H1 (cell line): ENCODE measurements at regions not wholly inside any gene's neighbourhood (a gene's known extent, or its start where the extent isn't known, plus 50 kb on each side); places are given as distances from the start of the nearest gene placed in this dataset.

Experiments used
- CTCF ChIA-PET: fragments of 300-600 bp; sonication (Branson Sonifier 250); formaldehyde crosslinking; loops from one replicate; lab custom pipeline; 2021; ENCODE audit not compliant: partially characterized antibody; lab: Charles Lee
- POLR2A ChIA-PET: fragments of 300-600 bp; sonication (Branson Sonifier 250); formaldehyde crosslinking; loops from one replicate; lab custom pipeline; 2021; ENCODE audit warnings: inconsistent platforms; ENCODE audit not compliant: partially characterized antibody; lab: Charles Lee
- DNase-seq, 2 experiments: peaks; one replicate each; pipeline versions ENCODE4 v3.0.0 to v3.0.0-alpha.2; 2010 to 2022; ENCODE audit warnings: low spot score in 2 of 2, low read depth in 1 of 2, mixed read lengths in 1 of 2
- FAIRE-seq: peaks from 2 replicates; lab custom pipeline; 2011; peaks lifted over from hg19 to GRCh38; lab: Jason Lieb, UNC
- H2AFZ ChIP-seq: 2 replicates; pipeline ENCODE4 v1.8.1; 2012; ENCODE audit warnings: low read length, inconsistent platforms
- H2AK5ac ChIP-seq: 2 replicates; pipeline ENCODE4 v1.6.1; 2013; ENCODE audit warnings: low read depth, low read length
- H2BK120ac ChIP-seq: replicated peaks from 2 replicates; pipeline ENCODE3; 2013; ENCODE audit warnings: low read depth, low read length, inconsistent platforms
- H2BK12ac ChIP-seq: 2 replicates; pipeline ENCODE4 v1.6.1; 2013; ENCODE audit warnings: low read depth, low read length
- H2BK15ac ChIP-seq: 2 replicates; pipeline ENCODE4 v1.6.1; 2013; ENCODE audit warnings: low read length
- H2BK20ac ChIP-seq: 2 replicates; pipeline ENCODE4 v1.6.1; 2013; ENCODE audit warnings: low read length
- H2BK5ac ChIP-seq: 2 replicates; pipeline ENCODE4 v1.6.1; 2013; ENCODE audit warnings: low read depth, low read length
- H3K14ac ChIP-seq: 2 replicates; pipeline ENCODE4 v1.6.1; 2013; ENCODE audit warnings: inconsistent platforms; ENCODE audit not compliant: insufficient read length
- H3K18ac ChIP-seq: 2 replicates; pipeline ENCODE4 v1.6.1; 2013; ENCODE audit warnings: low read length; ENCODE audit errors: extremely low read depth
- H3K23ac ChIP-seq: 2 replicates; pipeline ENCODE4 v1.6.1; 2013; ENCODE audit warnings: inconsistent platforms; ENCODE audit not compliant: insufficient read length
- H3K23me2 ChIP-seq: 2 replicates; pipeline ENCODE4 v1.6.1; 2013; ENCODE audit warnings: low read depth, low read length
- H3K27ac ChIP-seq: 2 replicates; pipeline ENCODE4 v1.6.1; 2011; ENCODE audit warnings: low read depth, low read length, inconsistent platforms
- H3K27me3 ChIP-seq, 4 experiments: replicated peaks in 1 of 4; 1 replicate in 1 of 4; 2 replicates in 3 of 4; pipeline versions ENCODE4 v1.6.1 to v1.8.1; 2011 to 2013; ENCODE audit warnings: low read length in 3 of 4, mild to moderate bottlenecking in 3 of 4, inconsistent platforms in 2 of 4, mixed read lengths in 2 of 4, moderate library complexity in 1 of 4; ENCODE audit not compliant: control insufficient read depth in 3 of 4, insufficient read depth in 3 of 4; ENCODE audit errors: extremely low read depth in 1 of 4
- H3K36me3 ChIP-seq, 4 experiments: 2 replicates each; pipeline versions ENCODE4 v1.6.1 to v1.8.1; 2011 to 2013; ENCODE audit warnings: mild to moderate bottlenecking in 4 of 4, low read length in 3 of 4, moderate library complexity in 2 of 4, control low read depth in 1 of 4, inconsistent platforms in 1 of 4; ENCODE audit not compliant: insufficient read depth in 4 of 4, control insufficient read depth in 2 of 4
- H3K4ac ChIP-seq: replicated peaks from 2 replicates; pipeline ENCODE3; 2013; ENCODE audit warnings: low read length, low read depth, mixed read lengths, inconsistent platforms; ENCODE audit not compliant: insufficient read length
- H3K4me1 ChIP-seq, 4 experiments: replicated peaks in 1 of 4; 1 replicate in 1 of 4; 2 replicates in 3 of 4; pipeline versions ENCODE4 v1.6.1 to v1.8.1; 2011 to 2013; ENCODE audit warnings: low read length in 3 of 4, inconsistent platforms in 2 of 4, mixed read lengths in 1 of 4; ENCODE audit not compliant: insufficient read depth in 4 of 4, control insufficient read depth in 3 of 4
- H3K4me2 ChIP-seq, 2 experiments: 2 replicates each; pipeline versions ENCODE4 v1.6.1 to v1.8.1; 2011 to 2013; ENCODE audit warnings: low read depth in 2 of 2, low read length in 2 of 2, control low read depth in 1 of 2, inconsistent platforms in 1 of 2, mild to moderate bottlenecking in 1 of 2; ENCODE audit not compliant: insufficient read depth in 1 of 2
- H3K4me3 ChIP-seq, 4 experiments: fragments of 200-600, 300-600 bp in 1 of 4; sonication (generic), shearing (Covaris generic), sonication (Bioruptor Twin) in 1 of 4; 2 replicates each; pipeline versions ENCODE4 v1.5.1 to v1.8.1; 2011 to 2016; ENCODE audit warnings: low read length in 4 of 4, low read depth in 3 of 4, control low read depth in 2 of 4, inconsistent platforms in 2 of 4, mild to moderate bottlenecking in 2 of 4, mixed read lengths in 1 of 4, moderate library complexity in 1 of 4; ENCODE audit not compliant: insufficient read depth in 2 of 4; ENCODE audit errors: extremely low read depth in 1 of 4
- H3K56ac ChIP-seq: replicated peaks from 2 replicates; pipeline ENCODE3; 2013; ENCODE audit warnings: low read depth, mild to moderate bottlenecking, mixed read lengths, low read length, inconsistent platforms; ENCODE audit not compliant: insufficient read length
- H3K79me1 ChIP-seq: 2 replicates; pipeline ENCODE4 v1.6.1; 2013; ENCODE audit warnings: low read depth, low read length, control low read depth
- H3K79me2 ChIP-seq, 2 experiments: 2 replicates each; pipeline versions ENCODE4 v1.6.1 to v1.8.1; 2012 to 2013; ENCODE audit warnings: low read length in 2 of 2, mild to moderate bottlenecking in 2 of 2, inconsistent platforms in 1 of 2; ENCODE audit not compliant: insufficient read depth in 2 of 2, control insufficient read depth in 1 of 2
- H3K9ac ChIP-seq, 4 experiments: replicated peaks in 1 of 4; 1 replicate in 1 of 4; 2 replicates in 3 of 4; pipeline versions ENCODE4 v1.6.1 to v1.8.1; 2011 to 2013; ENCODE audit warnings: low read depth in 3 of 4, low read length in 3 of 4, control low read depth in 2 of 4, mild to moderate bottlenecking in 2 of 4, moderate library complexity in 2 of 4, inconsistent platforms in 1 of 4; ENCODE audit errors: extremely low read depth in 1 of 4
- H3K9me3 ChIP-seq, 2 experiments: 2 replicates each; pipeline versions ENCODE4 v1.6.1 to v1.8.1; 2012 to 2013; ENCODE audit warnings: mild to moderate bottlenecking in 2 of 2, moderate library complexity in 2 of 2, control low read depth in 1 of 2, inconsistent platforms in 1 of 2, low read depth in 1 of 2, low read length in 1 of 2, mixed read lengths in 1 of 2; ENCODE audit not compliant: insufficient read depth in 2 of 2
- H4K20me1 ChIP-seq, 2 experiments: replicated peaks in 1 of 2; 2 replicates each; pipeline versions ENCODE3 to v1.8.1; 2011 to 2013; ENCODE audit warnings: inconsistent platforms in 2 of 2, low read length in 2 of 2, mild to moderate bottlenecking in 1 of 2; ENCODE audit not compliant: insufficient read depth in 2 of 2, control insufficient read depth in 1 of 2
- H4K5ac ChIP-seq: 2 replicates; pipeline ENCODE4 v1.6.1; 2013; ENCODE audit warnings: low read length, low read depth, mixed read lengths, inconsistent platforms; ENCODE audit not compliant: insufficient read length
- H4K8ac ChIP-seq: 2 replicates; pipeline ENCODE4 v1.8.0; 2013; ENCODE audit warnings: mild to moderate bottlenecking, moderate library complexity, low read length, inconsistent platforms; ENCODE audit not compliant: insufficient read depth; ENCODE audit errors: extremely low read depth
- H4K91ac ChIP-seq: replicated peaks from 2 replicates; pipeline ENCODE3; 2013; ENCODE audit warnings: low read length, mixed read lengths, inconsistent platforms; ENCODE audit not compliant: insufficient read length
- ATF3 ChIP-seq: IDR thresholded peaks from 2 replicates; pipeline ENCODE4 v1.6.1; 2011; ENCODE audit warnings: low read depth, mild to moderate bottlenecking, low read length; ENCODE audit not compliant: insufficient read depth
- MAX ChIP-seq: IDR thresholded peaks from 2 replicates; pipeline ENCODE4 v1.6.1; 2012; ENCODE audit warnings: inconsistent platforms
- TBP ChIP-seq: IDR thresholded peaks from 2 replicates; pipeline ENCODE4 v1.6.1; 2011; ENCODE audit warnings: low read depth, low read length, improper control_type of control experiment
- WGBS, 2 experiments: shearing (Covaris generic) in 1 of 2; methylation state at CpG; one replicate each; pipeline versions ENCODE4 v1.1.6 to v1.1.7; 2013 to 2015; ENCODE audit warnings: low lambda C conversion rate in 2 of 2, mixed read lengths in 2 of 2, inconsistent platforms in 1 of 2, low coverage in 1 of 2, missing lambda C conversion rate in 1 of 2; ENCODE audit not compliant: insufficient replicate concordance in 2 of 2, insufficient coverage in 1 of 2, insufficient read length in 1 of 2; ENCODE audit errors: extremely low coverage in 1 of 2, missing lambda C conversion rate in 1 of 2; 5-methylcytosine and 5-hydroxymethylcytosine counted together

- no peak overlapping the region for H3K23ac ChIP-seq
- H3K18ac ChIP-seq: no peak overlapping the region
- H3K56ac ChIP-seq: no peak overlapping the region
- H2BK5ac ChIP-seq: no peak overlapping the region
- H4K91ac ChIP-seq: no peak overlapping the region
- no peak overlapping the region for H3K4ac ChIP-seq
- H3K79me1 ChIP-seq: no peaks in the 10 kb centered on the region
- ChIA-PET CTCF (interaction anchor here (0.6 to 1.3 kb wide), 3 partner anchors 21 to 404 kb away, joined by 3 to 4 read pairs (median 3); no protein-coding TSS in a partner anchor), POLR2A (no interaction called here)
- no peak overlapping the region for H2AFZ ChIP-seq
- no peaks in the 10 kb centered on the region for H3K27me3 ChIP-seq
- no peak overlapping the region for H3K4me2 ChIP-seq
- no peaks in the 10 kb centered on the region for H4K20me1 ChIP-seq
- H3K36me3 ChIP-seq: no peaks in the 10 kb centered on the region
- DNase-seq (no peak), FAIRE-seq (no peak)
- H2BK20ac ChIP-seq: no peak overlapping the region
- no peaks in the 10 kb centered on the region for H3K79me2 ChIP-seq
- H3K9ac ChIP-seq: no peak overlapping the region
- H3K23me2 ChIP-seq: no peaks in the 10 kb centered on the region; the same call in 1 of the 2 replicates
- WGBS, 2 experiments: 92% methylated on average over 4 of the region's 4 CpGs; no CpG with 5 or more reads in 1 of the 2 experiments
- H2BK15ac ChIP-seq: no peak overlapping the region
- H3K9me3 ChIP-seq: no peaks in the 10 kb centered on the region
- no peak overlapping the region for H4K5ac ChIP-seq
- H3K14ac ChIP-seq: no peak overlapping the region
- no peak overlapping the region for H4K8ac ChIP-seq
- H2AK5ac ChIP-seq: no peak overlapping the region
- no peak overlapping the region for H3K27ac ChIP-seq
- no peak overlapping the region for H3K4me3 ChIP-seq
- H2BK120ac ChIP-seq: no peak overlapping the region
- H3K4me1 ChIP-seq: no peaks in the 10 kb centered on the region
- H2BK12ac ChIP-seq: no peak overlapping the region
- TF ChIP-seq MAX: no peak
- no peak for TF ChIP-seq TBP
- no peak for TF ChIP-seq ATF3
Observed at GRCh38 chr3:152706991-152707713, 127.8 kb upstream of the P2RY1 start.
